Transverse colon (tissue), 4 donors: ENCODE measurements at regions not wholly inside any gene's neighbourhood (a gene's known extent, or its start where the extent isn't known, plus 50 kb on each side); places are given as distances from the start of the nearest gene placed in this dataset.

Source experiments
- EP300 ChIP-seq: sonication (generic); formaldehyde crosslinking; IDR thresholded peaks from one replicate; pipeline ENCODE4 v1.6.1; 2017; ENCODE audit warnings: antibody characterized with exemption, low read depth
- POLR2A ChIP-seq: fragments of 450-650 bp; IDR thresholded peaks from one replicate; pipeline ENCODE4 v1.6.1; 2016; ENCODE audit warnings: antibody characterized with exemption, mild to moderate bottlenecking, moderate library complexity
- POLR2AphosphoS5 ChIP-seq, 3 donors: sonication (generic); formaldehyde crosslinking; IDR thresholded peaks; one replicate each; pipeline ENCODE4 v1.6.1; 2016; ENCODE audit warnings: antibody characterized with exemption in 3 of 3
- TF ChIP-seq, protein P1 (sequence below), 5 experiments: fragments of 200-600 bp in 3 of 5; fragments of 450-650 bp in 2 of 5; sonication (generic) in 3 of 5; IDR thresholded peaks; 1 replicate in 2 of 5; 2 replicates in 3 of 5; pipeline ENCODE4 v1.5.1; 2016 to 2017; ENCODE audit warnings: antibody characterized with exemption in 5 of 5, inconsistent platforms in 3 of 5, mild to moderate bottlenecking in 2 of 5, moderate library complexity in 1 of 5

DNA sequence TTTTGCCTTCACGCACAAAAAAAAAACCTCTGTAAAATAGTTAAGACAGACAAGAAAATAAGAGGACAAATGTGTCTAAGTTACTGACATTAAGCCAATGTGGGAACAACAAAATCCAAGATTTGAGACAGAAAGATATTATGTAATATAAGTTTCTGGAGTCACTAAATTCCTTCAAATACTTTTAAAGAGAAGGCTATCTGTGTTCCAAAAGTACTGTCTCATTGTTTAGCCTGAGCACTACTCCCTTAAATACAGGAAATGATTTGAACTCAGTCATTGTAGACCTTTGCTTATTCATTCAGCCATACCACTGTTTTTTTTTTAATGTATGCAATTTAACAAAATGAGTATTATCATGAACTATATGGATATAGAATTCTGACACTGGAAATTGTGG, 82.7 kb upstream of the KITLG start:
- TF ChIP-seq, protein P1, sequence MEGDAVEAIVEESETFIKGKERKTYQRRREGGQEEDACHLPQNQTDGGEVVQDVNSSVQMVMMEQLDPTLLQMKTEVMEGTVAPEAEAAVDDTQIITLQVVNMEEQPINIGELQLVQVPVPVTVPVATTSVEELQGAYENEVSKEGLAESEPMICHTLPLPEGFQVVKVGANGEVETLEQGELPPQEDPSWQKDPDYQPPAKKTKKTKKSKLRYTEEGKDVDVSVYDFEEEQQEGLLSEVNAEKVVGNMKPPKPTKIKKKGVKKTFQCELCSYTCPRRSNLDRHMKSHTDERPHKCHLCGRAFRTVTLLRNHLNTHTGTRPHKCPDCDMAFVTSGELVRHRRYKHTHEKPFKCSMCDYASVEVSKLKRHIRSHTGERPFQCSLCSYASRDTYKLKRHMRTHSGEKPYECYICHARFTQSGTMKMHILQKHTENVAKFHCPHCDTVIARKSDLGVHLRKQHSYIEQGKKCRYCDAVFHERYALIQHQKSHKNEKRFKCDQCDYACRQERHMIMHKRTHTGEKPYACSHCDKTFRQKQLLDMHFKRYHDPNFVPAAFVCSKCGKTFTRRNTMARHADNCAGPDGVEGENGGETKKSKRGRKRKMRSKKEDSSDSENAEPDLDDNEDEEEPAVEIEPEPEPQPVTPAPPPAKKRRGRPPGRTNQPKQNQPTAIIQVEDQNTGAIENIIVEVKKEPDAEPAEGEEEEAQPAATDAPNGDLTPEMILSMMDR (IDR thresholded peaks at IDR 0.05): no peak
- TF ChIP-seq POLR2AphosphoS5 (IDR thresholded peaks at IDR 0.05): no peak
- TF ChIP-seq POLR2A: no peak
- TF ChIP-seq EP300: no peak
